Heart left ventricle (tissue), 16 donors: ENCODE measurements at regions not wholly inside any gene's neighbourhood (a gene's known extent, or its start where the extent isn't known, plus 50 kb on each side); places are given as distances from the start of the nearest gene placed in this dataset.

Experiments used
- ATAC-seq, 4 donors: fragments of 200-7000 bp; cut with Tn5 transposase; one replicate each; pipeline ENCODE4 v1.9.1; 2020 to 2022; ENCODE audit warnings: moderate library complexity in 4 of 4, mild to moderate bottlenecking in 3 of 4, moderate number of reproducible peaks in 1 of 4
- DNase-seq, 5 donors: peaks; one replicate each; pipeline ENCODE4 v3.0.0-alpha.2; 2020
- H3K27ac ChIP-seq, 12 donors: fragments of 200-600 bp; sonication (generic) in 4 of 12; one replicate each; pipeline versions ENCODE4 v1.5.0 to v1.8.0; 2016 to 2022; ENCODE audit warnings: mild to moderate bottlenecking in 2 of 12
- H3K27me3 ChIP-seq, 9 donors: fragments of 200-600 bp; sonication (generic) in 2 of 9; one replicate each; pipeline versions ENCODE4 v1.5.1 to v1.8.0; 2016 to 2022; ENCODE audit warnings: mild to moderate bottlenecking in 3 of 9
- H3K36me3 ChIP-seq, 9 donors: fragments of 200-600 bp; sonication (generic) in 2 of 9; one replicate each; pipeline versions ENCODE4 v1.5.0 to v1.8.0; 2018 to 2022; ENCODE audit warnings: mild to moderate bottlenecking in 2 of 9
- H3K4me1 ChIP-seq, 12 donors: fragments of 200-600 bp; sonication (generic) in 4 of 12; one replicate each; pipeline versions ENCODE4 v1.5.0 to v1.8.0; 2016 to 2022; ENCODE audit warnings: mild to moderate bottlenecking in 3 of 12
- H3K4me3 ChIP-seq, 12 donors: fragments of 200-600 bp; sonication (generic) in 4 of 12; one replicate each; pipeline versions ENCODE4 v1.5.0 to v1.8.0; 2017 to 2022; ENCODE audit warnings: mild to moderate bottlenecking in 9 of 12, moderate library complexity in 4 of 12
- H3K9me3 ChIP-seq, 12 donors: fragments of 200-600 bp; sonication (generic) in 4 of 12; one replicate each; pipeline versions ENCODE4 v1.5.0 to v1.8.0; 2016 to 2022; ENCODE audit warnings: mild to moderate bottlenecking in 1 of 12
- CTCF ChIP-seq, 12 donors: fragments of 200-600 bp; sonication (generic) in 4 of 12; IDR thresholded peaks; one replicate each; pipeline versions ENCODE4 v1.5.0 to v1.8.0; 2018 to 2022; ENCODE audit warnings: antibody characterized with exemption in 12 of 12, mild to moderate bottlenecking in 5 of 12
- POLR2A ChIP-seq, 2 donors: fragments of 450-650 bp; IDR thresholded peaks; one replicate each; pipeline ENCODE4 v1.6.1; 2017; ENCODE audit warnings: antibody characterized with exemption in 2 of 2, mild to moderate bottlenecking in 2 of 2, moderate library complexity in 2 of 2
- WGBS, 4 donors: extraction: QIAGEN DNeasy Blood & Tissue Kit in 2 of 4; methylation state at CpG; one replicate each; pipeline versions ENCODE4 v1.1.5 to v1.1.7; 2013 to 2018; 5-methylcytosine and 5-hydroxymethylcytosine counted together
- intact Hi-C, 10 donors: fragments of 100-400 bp; cut with DNase I; formaldehyde crosslinking; loops; one replicate each; pipeline versions ENCODE4 v1.11.1 to v1.14.2; 2022
- donor health status: ischemic (EF 13 %, LVEDD 7.1; RV severe dilation, severe dysfunction).
- donor health status: healthy with polysubstance abuse.
- donor health status: DM: no; HTN: yes; CAD: no.
- donor health status: DM: no; HTN: no; CAD: no.
- donor health status: ischemic (EF 25% LVEDD 6.9; RV normal size, moderate dysfunction).
- donor health status: ischemic (EF 25% LVEDD 5.7; RV mildly dilated, moderate dysfunction).
- donor health status: healthy.
- donor health status: DM: yes; HTN: yes; CAD: no.
- donor health status: ischemic (EF 35%, LVEDD 5.7; RV mildly dilated, moderate dysfunction).
- donor health status: nonischemic (EF 11% LVEDD 7.7; RV severe dilation, severe dysfunction).
- donor health status: DM: yes; HTN: yes; CAD: no.
- donor health status: PGD.
- donor health status: ischemic (EF 29% LVEDD 5.4; RV normal size, mild dysfunction).
- donor health status: nonischemic (EF 23%, LVEDD 6.1; RV moderate dilation, normal function).

GRCh38 chr13:105543742-105544141 lies 991.7 kb downstream of the EFNB2 start:
- Histone ChIP-seq H3K9me3 (no peaks in the 10 kb centered on the region), H3K36me3 (no peaks in the 10 kb centered on the region), H3K4me3 (no peak overlapping the region), H3K4me1 (no peaks in the 10 kb centered on the region), H3K27me3 (no peaks in the 10 kb centered on the region), H3K27ac (no peak overlapping the region)
- 78 to 89% (median 84%) methylated on average over 2 of the region's 2 CpGs for WGBS, 4 donors
- ATAC-seq = no peak
- no peak for TF ChIP-seq POLR2A (IDR thresholded peaks at IDR 0.05)
- no peak for TF ChIP-seq CTCF (IDR thresholded peaks at IDR 0.05)
- intact Hi-C loops = no loop called here
- DNase-seq = no peak

- DNase-seq = no peak
- H3K36me3 ChIP-seq = no peaks in the 10 kb centered on the region
- no peak overlapping the region for H3K27ac ChIP-seq
- H3K9me3 ChIP-seq = no peaks in the 10 kb centered on the region
- intact Hi-C loops = no loop called here
- no peaks in the 10 kb centered on the region for H3K4me1 ChIP-seq
- H3K27me3 ChIP-seq = no peaks in the 10 kb centered on the region
- no peak for ATAC-seq
- WGBS, 4 donors = 85 to 89% (median 88%) methylated on average over 2 of the region's 2 CpGs
- H3K4me3 ChIP-seq = no peak overlapping the region
- TF ChIP-seq CTCF (IDR thresholded peaks at IDR 0.05) (no peak), POLR2A (IDR thresholded peaks at IDR 0.05) (no peak)
These were observed 993.9 kb downstream of the EFNB2 start for GRCh38 chr13:105541565-105541964.

GRCh38 chr13:105538346-105538745 lies 997.1 kb downstream of the EFNB2 start:
- intact Hi-C loops = no loop called here
- WGBS, 4 donors = 86 to 93% (median 90%) methylated on average over 4 of the region's 4 CpGs
- TF ChIP-seq POLR2A (IDR thresholded peaks at IDR 0.05) (no peak), CTCF (IDR thresholded peaks at IDR 0.05) (no peak)

GRCh38 chr13:105537113-105537512 lies 998.3 kb downstream of the EFNB2 start:
- no peak overlapping the region for H3K4me3 ChIP-seq
- intact Hi-C loops = no loop called here
- TF ChIP-seq CTCF (IDR thresholded peaks at IDR 0.05) (no peak), POLR2A (IDR thresholded peaks at IDR 0.05) (no peak)
- no peaks in the 10 kb centered on the region for H3K4me1 ChIP-seq
- H3K27ac ChIP-seq = no peak overlapping the region
- ATAC-seq (no peak), DNase-seq (no peak)
- H3K36me3 ChIP-seq = no peaks in the 10 kb centered on the region
- H3K9me3 ChIP-seq = no peaks in the 10 kb centered on the region
- no peaks in the 10 kb centered on the region for H3K27me3 ChIP-seq
- 69 to 98% (median 83%) methylated on average over 7 of the region's 7 CpGs for WGBS, 4 donors

More at GRCh38 chr13:105538346-105538745, 997.1 kb downstream of the EFNB2 start:
- Histone ChIP-seq H3K4me3 (no peak overlapping the region), H3K4me1 (no peaks in the 10 kb centered on the region), H3K36me3 (no peaks in the 10 kb centered on the region), H3K9me3 (no peaks in the 10 kb centered on the region), H3K27me3 (no peaks in the 10 kb centered on the region), H3K27ac (no peak overlapping the region)
- ATAC-seq (no peak), DNase-seq (no peak)
